ENCODE measurements at regions not wholly inside any gene's neighbourhood (a gene's known extent, or its start where the extent isn't known, plus 50 kb on each side); places are given as distances from the start of the nearest gene placed in this dataset.

- TF ChIP-seq CTCF (IDR thresholded peaks at IDR 0.05; ENCODE audit: insufficient read depth, low read depth, low read length) (no peak), EZH2 (IDR thresholded peaks at IDR 0.05; ENCODE audit: insufficient read depth, low read length) (no peak)
These were observed 174.5 kb downstream of the GLI2 start for GRCh38 chr2:120910164-120910563.
